DND-41 (cell line): ENCODE measurements at regions not wholly inside any gene's neighbourhood (a gene's known extent, or its start where the extent isn't known, plus 50 kb on each side); places are given as distances from the start of the nearest gene placed in this dataset.

Experiments used
- CTCF ChIP-seq: IDR thresholded peaks from 2 replicates; pipeline ENCODE4 v1.5.1; 2012; ENCODE audit warnings: borderline replicate concordance, low read length, moderate library complexity, mild to moderate bottlenecking; ENCODE audit not compliant: poor library complexity, severe bottlenecking; ENCODE audit errors: extremely low read depth
- EZH2 ChIP-seq: IDR thresholded peaks from 3 replicates; pipeline ENCODE4 v1.6.1; 2012; ENCODE audit warnings: borderline replicate concordance, low read depth, mild to moderate bottlenecking, moderate library complexity, low read length, inconsistent platforms; ENCODE audit not compliant: severe bottlenecking

GRCh38 chr1:29972421-29973053 is 736.2 kb downstream of the PTPRU start:
- TF ChIP-seq CTCF: no peak
- TF ChIP-seq EZH2: no peak
